Amniotic stem cell (primary cell): ENCODE measurements at regions not wholly inside any gene's neighbourhood (a gene's known extent, or its start where the extent isn't known, plus 50 kb on each side); places are given as distances from the start of the nearest gene placed in this dataset.

Experiments used
- DNase-seq: peaks from one replicate; lab custom pipeline; 2025; lab: John Stamatoyannopoulos, UW

GRCh38 chr16:55118701-55119260 lies 188.1 kb downstream of the IRX5 start:
- DNase-seq = no peak

- no peak for DNase-seq
Observed at GRCh38 chr16:55120408-55120807, 189.7 kb downstream of the IRX5 start.

- DNase-seq = no peak
Observed at GRCh38 chr16:55120826-55121225, 190.2 kb downstream of the IRX5 start.

GRCh38 chr16:55123652-55124051 lies 193.0 kb downstream of the IRX5 start:
- no peak for DNase-seq

- DNase-seq = no peak
Observed at GRCh38 chr16:55125818-55126385, 195.2 kb downstream of the IRX5 start.

GRCh38 chr16:55126456-55126855 lies 195.8 kb downstream of the IRX5 start:
- no peak for DNase-seq

GRCh38 chr16:55130456-55130855 lies 193.5 kb upstream of the IRX6 start:
- DNase-seq = no peak

GRCh38 chr16:55130911-55131310 lies 193.1 kb upstream of the IRX6 start:
- no peak for DNase-seq

- no peak for DNase-seq
Observed at GRCh38 chr16:55133654-55134053, 190.3 kb upstream of the IRX6 start.

- no peak for DNase-seq
Observed at GRCh38 chr16:55136356-55137150, 187.4 kb upstream of the IRX6 start.

- no peak for DNase-seq
Observed at GRCh38 chr16:55138298-55138697, 185.7 kb upstream of the IRX6 start.

- no peak for DNase-seq
Observed at GRCh38 chr16:55142405-55142804, 181.6 kb upstream of the IRX6 start.

GRCh38 chr16:55144651-55145050 lies 179.4 kb upstream of the IRX6 start:
- DNase-seq = no peak

- DNase-seq = no peak
Observed at GRCh38 chr16:55145771-55146603, 178.0 kb upstream of the IRX6 start.

- no peak for DNase-seq
Observed at GRCh38 chr16:55146966-55147365, 177.0 kb upstream of the IRX6 start.

GRCh38 chr16:55147396-55147795 lies 176.6 kb upstream of the IRX6 start:
- DNase-seq = no peak

- DNase-seq = no peak
Observed at GRCh38 chr16:55149622-55150021, 174.4 kb upstream of the IRX6 start.

- DNase-seq = no peak
Observed at GRCh38 chr16:55151561-55152305, 172.3 kb upstream of the IRX6 start.

GRCh38 chr16:55152875-55153390 lies 171.1 kb upstream of the IRX6 start:
- no peak for DNase-seq

GRCh38 chr16:55154262-55154661 lies 169.7 kb upstream of the IRX6 start:
- no peak for DNase-seq

- no peak for DNase-seq
Observed at GRCh38 chr16:55154956-55155355, 169.0 kb upstream of the IRX6 start.

GRCh38 chr16:55155815-55156214 lies 168.2 kb upstream of the IRX6 start:
- no peak for DNase-seq
